DOHH2 (cell line): ENCODE measurements at regions not wholly inside any gene's neighbourhood (a gene's known extent, or its start where the extent isn't known, plus 50 kb on each side); places are given as distances from the start of the nearest gene placed in this dataset.

Experiments
- EZH2phosphoT487 ChIP-seq: fragments of 200-600 bp; sonication (generic); IDR thresholded peaks from 2 replicates; pipeline ENCODE4 v1.6.1; 2017; ENCODE audit warnings: borderline replicate concordance, mild to moderate bottlenecking, antibody characterized with exemption, low read length, moderate library complexity, mixed read lengths
- TF ChIP-seq, protein P1 (sequence below): fragments of 200-600 bp; sonication (generic); IDR thresholded peaks from one replicate; pipeline ENCODE4 v1.5.1; 2014; ENCODE audit warnings: antibody characterized with exemption, mild to moderate bottlenecking, low read depth, low read length; ENCODE audit not compliant: poor library complexity, severe bottlenecking

DNA sequence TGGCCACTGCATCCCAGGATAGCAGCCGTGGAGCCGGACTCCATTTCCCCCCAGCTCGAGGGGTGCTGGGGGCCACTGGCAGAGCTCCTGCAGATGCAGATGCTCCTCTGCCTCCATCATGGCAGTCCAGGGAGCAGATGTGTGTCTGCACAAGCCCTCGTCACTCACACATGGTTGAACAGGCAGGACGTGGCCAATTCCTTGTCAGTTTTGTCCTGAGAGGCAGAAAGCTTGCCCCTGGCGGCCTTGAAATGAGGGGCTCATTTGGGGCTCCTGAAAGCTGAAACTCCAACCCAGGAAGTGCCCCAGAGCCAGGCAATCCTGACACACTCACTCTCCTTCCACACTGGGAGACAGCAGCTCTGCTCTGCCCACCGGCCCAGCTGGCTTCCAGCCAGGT, 100.9 kb upstream of the C14orf180 start:
- TF ChIP-seq, protein P1, sequence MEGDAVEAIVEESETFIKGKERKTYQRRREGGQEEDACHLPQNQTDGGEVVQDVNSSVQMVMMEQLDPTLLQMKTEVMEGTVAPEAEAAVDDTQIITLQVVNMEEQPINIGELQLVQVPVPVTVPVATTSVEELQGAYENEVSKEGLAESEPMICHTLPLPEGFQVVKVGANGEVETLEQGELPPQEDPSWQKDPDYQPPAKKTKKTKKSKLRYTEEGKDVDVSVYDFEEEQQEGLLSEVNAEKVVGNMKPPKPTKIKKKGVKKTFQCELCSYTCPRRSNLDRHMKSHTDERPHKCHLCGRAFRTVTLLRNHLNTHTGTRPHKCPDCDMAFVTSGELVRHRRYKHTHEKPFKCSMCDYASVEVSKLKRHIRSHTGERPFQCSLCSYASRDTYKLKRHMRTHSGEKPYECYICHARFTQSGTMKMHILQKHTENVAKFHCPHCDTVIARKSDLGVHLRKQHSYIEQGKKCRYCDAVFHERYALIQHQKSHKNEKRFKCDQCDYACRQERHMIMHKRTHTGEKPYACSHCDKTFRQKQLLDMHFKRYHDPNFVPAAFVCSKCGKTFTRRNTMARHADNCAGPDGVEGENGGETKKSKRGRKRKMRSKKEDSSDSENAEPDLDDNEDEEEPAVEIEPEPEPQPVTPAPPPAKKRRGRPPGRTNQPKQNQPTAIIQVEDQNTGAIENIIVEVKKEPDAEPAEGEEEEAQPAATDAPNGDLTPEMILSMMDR, result no peak
- no peak for TF ChIP-seq EZH2phosphoT487
